ENCODE measurements at regions not wholly inside any gene's neighbourhood (a gene's known extent, or its start where the extent isn't known, plus 50 kb on each side); places are given as distances from the start of the nearest gene placed in this dataset.

DNA sequence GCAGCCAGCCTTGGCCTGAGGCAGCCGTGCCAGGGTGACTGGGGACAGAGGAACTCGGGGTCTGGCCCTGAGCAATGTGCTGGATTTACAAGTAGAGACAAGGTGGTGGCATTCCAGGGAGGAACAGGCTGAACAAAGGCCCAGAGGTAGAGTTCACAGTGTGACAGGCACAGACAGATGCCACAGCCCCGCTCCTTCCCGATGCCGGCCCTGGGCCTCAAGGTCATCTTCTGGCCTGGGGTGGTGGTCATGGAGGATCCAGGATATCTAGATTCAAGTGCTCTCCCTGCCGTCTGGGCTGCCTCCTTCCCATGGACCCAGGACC, 68.9 kb upstream of the COL13A1 start:
- H3K4me1 Mint-ChIP-seq (ENCODE audit: low read depth): peaks cover 85% of the 10 kb centered on the region
- no peaks in the 10 kb centered on the region for H3K36me3 Mint-ChIP-seq (ENCODE audit: low read depth)
- H3K27me3 Mint-ChIP-seq (ENCODE audit: low read depth): no peaks in the 10 kb centered on the region
- H3K27ac Mint-ChIP-seq (ENCODE audit: unreplicated experiment): peak overlapping the region; percentile 98
- no peaks in the 10 kb centered on the region for H3K9me3 Mint-ChIP-seq (ENCODE audit: low read depth)
- DNase-seq (ENCODE audit: low spot score): no peak
- no peak overlapping the region for H3K4me3 Mint-ChIP-seq (ENCODE audit: unreplicated experiment)
- TF ChIP-seq, protein P1, sequence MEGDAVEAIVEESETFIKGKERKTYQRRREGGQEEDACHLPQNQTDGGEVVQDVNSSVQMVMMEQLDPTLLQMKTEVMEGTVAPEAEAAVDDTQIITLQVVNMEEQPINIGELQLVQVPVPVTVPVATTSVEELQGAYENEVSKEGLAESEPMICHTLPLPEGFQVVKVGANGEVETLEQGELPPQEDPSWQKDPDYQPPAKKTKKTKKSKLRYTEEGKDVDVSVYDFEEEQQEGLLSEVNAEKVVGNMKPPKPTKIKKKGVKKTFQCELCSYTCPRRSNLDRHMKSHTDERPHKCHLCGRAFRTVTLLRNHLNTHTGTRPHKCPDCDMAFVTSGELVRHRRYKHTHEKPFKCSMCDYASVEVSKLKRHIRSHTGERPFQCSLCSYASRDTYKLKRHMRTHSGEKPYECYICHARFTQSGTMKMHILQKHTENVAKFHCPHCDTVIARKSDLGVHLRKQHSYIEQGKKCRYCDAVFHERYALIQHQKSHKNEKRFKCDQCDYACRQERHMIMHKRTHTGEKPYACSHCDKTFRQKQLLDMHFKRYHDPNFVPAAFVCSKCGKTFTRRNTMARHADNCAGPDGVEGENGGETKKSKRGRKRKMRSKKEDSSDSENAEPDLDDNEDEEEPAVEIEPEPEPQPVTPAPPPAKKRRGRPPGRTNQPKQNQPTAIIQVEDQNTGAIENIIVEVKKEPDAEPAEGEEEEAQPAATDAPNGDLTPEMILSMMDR (IDR thresholded peaks at IDR 0.05): no peak

- no peaks in the 10 kb centered on the region for H3K36me3 Mint-ChIP-seq (ENCODE audit: low read depth)
- DNase-seq (ENCODE audit: low spot score): no peak
- H3K9me3 Mint-ChIP-seq (ENCODE audit: low read depth): no peaks in the 10 kb centered on the region
- H3K4me1 Mint-ChIP-seq (ENCODE audit: low read depth): peaks cover 80% of the 10 kb centered on the region
- TF ChIP-seq, protein P1 (IDR thresholded peaks at IDR 0.05): no peak
- no peaks in the 10 kb centered on the region for H3K27me3 Mint-ChIP-seq (ENCODE audit: low read depth)
- peak overlapping the region; percentile 98 for H3K27ac Mint-ChIP-seq (ENCODE audit: unreplicated experiment)
- no peak overlapping the region for H3K4me3 Mint-ChIP-seq (ENCODE audit: unreplicated experiment)
Observed at GRCh38 chr10:69733791-69734261, 67.9 kb upstream of the COL13A1 start.

DNA sequence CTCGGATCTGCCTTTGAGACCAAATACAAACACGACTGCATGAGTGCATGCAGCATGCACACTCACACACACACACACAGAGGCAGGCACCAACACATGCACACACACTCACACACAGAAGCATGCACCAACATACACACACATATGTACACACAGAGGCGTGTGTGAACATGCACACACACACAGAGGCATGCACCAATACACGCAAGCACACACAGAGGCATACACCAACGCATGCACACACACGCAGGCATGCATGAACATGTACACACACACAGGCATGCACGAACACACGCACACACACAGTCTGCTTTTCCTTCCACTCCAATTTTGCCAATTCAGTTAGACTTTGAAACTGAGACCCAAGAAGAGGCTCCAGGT, 67.3 kb upstream of the COL13A1 start:
- Mint-ChIP-seq H3K36me3 (ENCODE audit: low read depth) (no peaks in the 10 kb centered on the region), H3K27me3 (ENCODE audit: low read depth) (no peaks in the 10 kb centered on the region), H3K4me3 (ENCODE audit: unreplicated experiment) (no peak overlapping the region), H3K27ac (ENCODE audit: unreplicated experiment) (peak overlapping the region; percentile 98), H3K4me1 (ENCODE audit: low read depth) (peaks cover 83% of the 10 kb centered on the region), H3K9me3 (ENCODE audit: low read depth) (no peaks in the 10 kb centered on the region)
- no peak for DNase-seq (ENCODE audit: low spot score)
- TF ChIP-seq, protein P1 (IDR thresholded peaks at IDR 0.05): no peak

- DNase-seq (ENCODE audit: low spot score): no peak
- TF ChIP-seq, protein P1 (IDR thresholded peaks at IDR 0.05): no peak
- peaks cover 81% of the 10 kb centered on the region for H3K4me1 Mint-ChIP-seq (ENCODE audit: low read depth)
- peak overlapping the region; percentile 98 for H3K27ac Mint-ChIP-seq (ENCODE audit: unreplicated experiment)
- no peak overlapping the region for H3K4me3 Mint-ChIP-seq (ENCODE audit: unreplicated experiment)
- no peaks in the 10 kb centered on the region for H3K36me3 Mint-ChIP-seq (ENCODE audit: low read depth)
- H3K9me3 Mint-ChIP-seq (ENCODE audit: low read depth): no peaks in the 10 kb centered on the region
- no peaks in the 10 kb centered on the region for H3K27me3 Mint-ChIP-seq (ENCODE audit: low read depth)
Observed at GRCh38 chr10:69734797-69735468, 66.8 kb upstream of the COL13A1 start.

DNA sequence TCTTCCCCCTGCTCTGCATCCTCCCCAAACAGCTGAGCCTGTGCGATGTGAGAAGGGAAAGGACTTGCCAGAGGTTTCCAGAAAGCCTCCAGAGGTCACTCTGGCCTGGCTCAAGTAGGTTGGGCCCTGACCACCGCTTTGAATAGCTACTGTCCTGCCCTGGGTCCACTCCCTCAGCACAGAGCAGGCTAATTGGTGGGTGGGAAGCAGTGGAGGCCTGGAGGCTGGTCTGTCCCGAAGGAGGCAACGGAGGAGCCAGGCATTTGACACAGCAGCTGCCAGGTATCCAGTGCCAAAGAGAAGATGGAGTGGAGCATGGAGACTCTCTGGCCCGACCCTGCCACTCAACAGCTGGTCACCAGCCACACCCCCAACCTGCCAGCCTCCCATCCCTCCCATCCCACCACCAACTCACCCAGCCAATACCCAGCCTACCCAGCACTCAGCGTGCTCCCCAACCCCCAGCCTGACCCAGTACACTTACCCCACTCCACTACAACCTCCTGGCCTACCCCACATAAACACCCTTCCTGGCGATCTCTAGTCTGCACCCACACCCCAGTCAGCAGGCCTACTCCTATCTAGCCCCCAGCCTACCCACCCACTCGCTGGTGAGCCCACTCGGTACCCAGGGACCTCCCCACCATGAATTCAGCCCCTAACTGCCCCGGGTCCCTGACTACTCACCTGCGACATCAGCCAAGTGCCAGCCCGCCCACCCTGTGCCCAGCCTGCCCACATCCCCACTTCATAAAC, 64.6 kb upstream of the COL13A1 start:
- H3K27ac Mint-ChIP-seq (ENCODE audit: unreplicated experiment): no peak overlapping the region
- no peaks in the 10 kb centered on the region for H3K36me3 Mint-ChIP-seq (ENCODE audit: low read depth)
- TF ChIP-seq, protein P1 (IDR thresholded peaks at IDR 0.05): no peak
- H3K4me1 Mint-ChIP-seq (ENCODE audit: low read depth): peaks cover 60% of the 10 kb centered on the region
- H3K27me3 Mint-ChIP-seq (ENCODE audit: low read depth): no peaks in the 10 kb centered on the region
- DNase-seq (ENCODE audit: low spot score): no peak
- H3K4me3 Mint-ChIP-seq (ENCODE audit: unreplicated experiment): no peak overlapping the region
- H3K9me3 Mint-ChIP-seq (ENCODE audit: low read depth): no peaks in the 10 kb centered on the region

Measured in chondrocyte (in vitro differentiated cells).